K562 (cell line): ENCODE measurements at regions not wholly inside any gene's neighbourhood (a gene's known extent, or its start where the extent isn't known, plus 50 kb on each side); places are given as distances from the start of the nearest gene placed in this dataset.

Experiments
- ATAC-seq: fragments of 200-7000 bp; cut with Tn5 transposase; 3 replicates; pipeline ENCODE4 v1.9.1; 2020; ENCODE audit warnings: moderate library complexity
- BruUV-seq: library from RNA; stranded (reverse); fragments of 400-500 nt; replicated peaks from 2 replicates; lab custom pipeline; 2021; lab: Mats Ljungman, UMichigan
- CTCF ChIA-PET: fragments of 300-600 bp; formaldehyde crosslinking; extraction: SDS; loops from one replicate; lab custom pipeline; 2021; ENCODE audit warnings: low intra/inter-chr PET ratio; lab: Yijun Ruan, JAX
- POLR2A ChIA-PET: fragments of 300-600, 350-650 bp; sonication (Branson Sonifier 250); formaldehyde crosslinking; extraction: SDS; loops from one replicate; lab custom pipeline; 2021; ENCODE audit warnings: antibody characterized with exemption, inconsistent platforms; lab: Yijun Ruan, JAX
- DNase-seq, 4 experiments: peaks; one replicate each; pipeline versions ENCODE4 v3.0.0 to v3.0.0-alpha.2; 2011 to 2018; ENCODE audit warnings: low spot score in 3 of 4, mixed read lengths in 3 of 4; ENCODE audit errors: extremely low read depth in 1 of 4
- FAIRE-seq: peaks from 2 replicates; lab custom pipeline; 2011; peaks lifted over from hg19 to GRCh38; lab: Jason Lieb, UNC
- H2AFZ ChIP-seq: 2 replicates; pipeline ENCODE4 v1.6.0; 2011; ENCODE audit warnings: low read depth, low read length, control low read depth, inconsistent platforms
- H3K27ac ChIP-seq: fragments of 200-600 bp; 3 replicates; pipeline ENCODE4 v1.8.0; 2011; ENCODE audit warnings: low read depth, mild to moderate bottlenecking, control low read depth, inconsistent platforms, low read length, moderate library complexity, mixed read lengths; ENCODE audit errors: extremely low read depth
- H3K27me3 ChIP-seq, 2 experiments: fragments of 300-600 bp in 1 of 2; 2 replicates in 1 of 2; 3 replicates in 1 of 2; pipeline versions ENCODE4 v1.6.0 to v1.8.0; 2011; ENCODE audit warnings: inconsistent platforms in 2 of 2, low read length in 2 of 2, mild to moderate bottlenecking in 1 of 2, mixed read lengths in 1 of 2, moderate library complexity in 1 of 2; ENCODE audit not compliant: control insufficient read depth in 2 of 2, insufficient read depth in 2 of 2
- H3K36me3 ChIP-seq: fragments of 300-600 bp; 3 replicates; pipeline ENCODE4 v1.8.0; 2011; ENCODE audit warnings: mild to moderate bottlenecking, low read length, inconsistent platforms; ENCODE audit not compliant: control insufficient read depth, insufficient read depth
- H3K4me1 ChIP-seq, 2 experiments: fragments of 200-600 bp in 1 of 2; replicated peaks in 1 of 2; 2 replicates in 1 of 2; 3 replicates in 1 of 2; pipeline versions ENCODE4 v1.5.1 to v1.8.0; 2011; ENCODE audit warnings: inconsistent platforms in 2 of 2, low read length in 2 of 2, mild to moderate bottlenecking in 1 of 2, mixed read lengths in 1 of 2, moderate library complexity in 1 of 2; ENCODE audit not compliant: control insufficient read depth in 2 of 2, insufficient read depth in 2 of 2
- H3K4me2 ChIP-seq: 2 replicates; pipeline ENCODE4 v1.6.1; 2011; ENCODE audit warnings: low read length, control low read depth, inconsistent platforms, mixed read lengths; ENCODE audit not compliant: insufficient read depth
- H3K4me3 ChIP-seq: fragments of 200-600 bp; sonication (generic), shearing (Covaris generic); 2 replicates; pipeline ENCODE4 v1.5.1; 2016; ENCODE audit warnings: control low read depth, inconsistent platforms
- H3K79me2 ChIP-seq: fragments of 200-600 bp; 3 replicates; pipeline ENCODE4 v1.8.0; 2011; ENCODE audit warnings: low read length, inconsistent platforms; ENCODE audit not compliant: control insufficient read depth, insufficient read depth
- H3K9ac ChIP-seq, 2 experiments: 2 replicates each; pipeline versions ENCODE4 v1.6.0 to v1.6.1; 2011; ENCODE audit warnings: low read depth in 2 of 2, low read length in 2 of 2, control low read depth in 1 of 2, inconsistent platforms in 1 of 2, mild to moderate bottlenecking in 1 of 2, mixed read lengths in 1 of 2; ENCODE audit not compliant: insufficient read depth in 1 of 2
- H3K9me1 ChIP-seq: one replicate; pipeline ENCODE4 v1.6.0; 2011; ENCODE audit warnings: inconsistent platforms, mild to moderate bottlenecking, low read length, moderate library complexity; ENCODE audit not compliant: control insufficient read depth, insufficient read depth
- H3K9me3 ChIP-seq: replicated peaks from 2 replicates; pipeline ENCODE4 v1.5.1; 2011; ENCODE audit warnings: low read depth, low read length, inconsistent platforms; ENCODE audit not compliant: control insufficient read depth, insufficient read depth
- H4K20me1 ChIP-seq: replicated peaks from 2 replicates; pipeline ENCODE4 v1.6.1; 2011; ENCODE audit warnings: low read length, inconsistent platforms, mixed read lengths; ENCODE audit not compliant: control insufficient read depth, insufficient read depth
- ATF6 ChIP-seq: sonication (generic); formaldehyde crosslinking; IDR thresholded peaks from 2 replicates; pipeline ENCODE4 v1.4.0; 2020; ENCODE audit warnings: mild to moderate bottlenecking, missing genetic modification reagents
- EP300 ChIP-seq: IDR thresholded peaks from 2 replicates; pipeline ENCODE4 v1.6.1; 2012; ENCODE audit warnings: low read length, improper control_type of control experiment
- ESRRA ChIP-seq: fragments of 450-650 bp; IDR thresholded peaks from 2 replicates; pipeline ENCODE4 v1.6.1; 2014; ENCODE audit warnings: low read depth, mild to moderate bottlenecking, moderate library complexity, borderline replicate concordance
- ETV5 ChIP-seq: sonication (generic); formaldehyde crosslinking; IDR thresholded peaks from 2 replicates; pipeline ENCODE4 v1.4.0; 2020; ENCODE audit warnings: low read depth, mild to moderate bottlenecking, missing genetic modification reagents
- HBP1 ChIP-seq: fragments of 450-650 bp; formaldehyde crosslinking; IDR thresholded peaks from 2 replicates; pipeline ENCODE4 v1.4.0; 2022; ENCODE audit warnings: missing genetic modification characterization
- NKRF ChIP-seq: fragments of 450-650 bp; IDR thresholded peaks from 2 replicates; pipeline ENCODE4 v1.6.1; 2016; ENCODE audit warnings: borderline replicate concordance
- NR4A1 ChIP-seq, 2 experiments: fragments of 250-450 bp in 1 of 2; fragments of 450-650 bp in 1 of 2; sonication (Bioruptor Pico) in 1 of 2; IDR thresholded peaks; 2 replicates each; pipeline versions ENCODE4 v1.4.0 to v1.6.1; 2016 to 2020; ENCODE audit warnings: mild to moderate bottlenecking in 2 of 2, missing compliant biosample characterization in 1 of 2, missing genetic modification characterization in 1 of 2, moderate library complexity in 1 of 2
- RFX5 ChIP-seq: IDR thresholded peaks from 2 replicates; pipeline ENCODE4 v1.6.1; 2011; ENCODE audit warnings: low read depth, mild to moderate bottlenecking, improper control_type of control experiment, low read length
- WGBS: fragments of 100-300 bp; shearing (Covaris generic); methylation state at CpG from one replicate; pipeline ENCODE4 v1.1.6; 2016; ENCODE audit warnings: low coverage, mixed read lengths; ENCODE audit not compliant: insufficient coverage; ENCODE audit errors: missing lambda C conversion rate; 5-methylcytosine and 5-hydroxymethylcytosine counted together
- in situ Hi-C: fragments of 300-500 bp; cut with MboI; formaldehyde crosslinking; loops from 4 replicates; pipeline ENCODE4 v1.15.0; 2018; ENCODE audit warnings: inconsistent platforms, mixed read lengths
- intact Hi-C: fragments of 100-400 bp; cut with micrococcal nuclease; formaldehyde crosslinking; loops from 2 replicates; pipeline ENCODE4 v1.14.2; 2022

- no peak for FAIRE-seq
- in situ Hi-C loops = no loop called here
- CTCF ChIA-PET = no interaction called here
Observed at GRCh38 chr16:7967996-7968509, 622.3 kb downstream of the TMEM114 start.

GRCh38 chr16:7964744-7965143, 625.6 kb downstream of the TMEM114 start:
- 0 out of 2 replicates have a peak, but pooled peaks cover 4% of the 10 kb centered on the region for H4K20me1 ChIP-seq
- H3K9ac ChIP-seq = no peak overlapping the region
- H3K9me3 ChIP-seq = no peaks in the 10 kb centered on the region
- H3K79me2 ChIP-seq = peaks cover 3% of the 10 kb centered on the region; the same call in 1 of the 3 replicates
- H3K27me3 ChIP-seq = no peaks in the 10 kb centered on the region
- H3K4me1 ChIP-seq = no peaks in the 10 kb centered on the region
- BruUV-seq = no TSS peak
- FAIRE-seq (no peak), DNase-seq (no peak), ATAC-seq (no peak)
- peaks cover 75% of the 10 kb centered on the region for H3K36me3 ChIP-seq
- CTCF ChIA-PET = no interaction called here
- intact Hi-C loops (no loop called here), in situ Hi-C loops (no loop called here)
- 73% methylated on average over 5 of the region's 5 CpGs for WGBS
- H3K4me2 ChIP-seq = no peak overlapping the region
- H3K9me1 ChIP-seq = no peaks in the 10 kb centered on the region
- H3K4me3 ChIP-seq = no peak overlapping the region
- no peak overlapping the region for H2AFZ ChIP-seq
- no peak overlapping the region for H3K27ac ChIP-seq
- POLR2A ChIA-PET = no interaction called here
- TF ChIP-seq NR4A1 (CRISPR knock-in tag; IDR thresholded peaks at IDR 0.05) = no peak
- no peak for TF ChIP-seq NR4A1 (tag; IDR thresholded peaks at IDR 0.05)
- TF ChIP-seq NKRF = no peak
- no peak for TF ChIP-seq ATF6 (CRISPR knock-in tag)
- no peak for TF ChIP-seq ETV5 (CRISPR knock-in tag)
- TF ChIP-seq ESRRA = no peak
- TF ChIP-seq HBP1 = no peak
- no peak for TF ChIP-seq EP300

More at GRCh38 chr16:7967996-7968509, 622.3 kb downstream of the TMEM114 start:
- DNase-seq = no peak
- POLR2A ChIA-PET = no interaction called here
- H3K9me3 ChIP-seq = no peaks in the 10 kb centered on the region
- H2AFZ ChIP-seq = no peak overlapping the region
- no TSS peak for BruUV-seq
- no peak for TF ChIP-seq RFX5
- TF ChIP-seq, all 486 proteins: peak for 0
- no peak overlapping the region for H3K9ac ChIP-seq
- WGBS = 70% methylated on average over 4 of the region's 4 CpGs
- ATAC-seq = no peak
- H3K4me1 ChIP-seq = no peaks in the 10 kb centered on the region
- H3K4me3 ChIP-seq = no peak overlapping the region
- H3K36me3 ChIP-seq = peaks cover 79% of the 10 kb centered on the region
- intact Hi-C loops = no loop called here
- H3K4me2 ChIP-seq = no peak overlapping the region
- H3K27ac ChIP-seq = no peak overlapping the region
- peaks cover 4% of the 10 kb centered on the region; the same call in 1 of the 2 replicates for H4K20me1 ChIP-seq
- no peaks in the 10 kb centered on the region for H3K27me3 ChIP-seq
- H3K9me1 ChIP-seq = peaks cover 3% of the 10 kb centered on the region
- H3K79me2 ChIP-seq = peaks cover 3% of the 10 kb centered on the region; the same call in 1 of the 3 replicates
